ENCODE measurements at regions not wholly inside any gene's neighbourhood (a gene's known extent, or its start where the extent isn't known, plus 50 kb on each side); places are given as distances from the start of the nearest gene placed in this dataset.

GRCh38 chr6:43996618-43997344 lies 130.5 kb downstream of the MRPL14 start:
- Histone ChIP-seq H3K36me3 (ENCODE audit: control insufficient read depth in 2 of 2, extremely low read depth in 1 of 2, insufficient read depth in 2 of 2, low read length in 2 of 2) (no peaks in the 10 kb centered on the region), H3K79me2 (ENCODE audit: control insufficient read depth, insufficient read depth, low read length) (no peaks in the 10 kb centered on the region), H3K27me3 (ENCODE audit: control insufficient read depth in 2 of 2, insufficient read depth in 2 of 2, low read length in 2 of 2) (peaks cover 3 to 4% of the 10 kb centered on the region in 2 experiments), H3K4me3 (replicated peaks in 1 of 3; ENCODE audit: insufficient read depth in 1 of 3, low read depth in 1 of 3, low read length in 3 of 3) (no peak overlapping the region), H3K4me1 (ENCODE audit: control insufficient read depth, extremely low read depth, insufficient read depth, low read length) (no peaks in the 10 kb centered on the region), H3K9me3 (replicated peaks; ENCODE audit: control insufficient read depth, insufficient read depth, low read length) (no peaks in the 10 kb centered on the region), H3K4me2 (ENCODE audit: insufficient read depth, low read length) (no peak overlapping the region), H3K27ac (ENCODE audit: insufficient read depth, low read depth, low read length) (no peak overlapping the region), H3K9me1 (replicated peaks; ENCODE audit: control insufficient read depth, extremely low read depth, insufficient read depth, low read length) (no peaks in the 10 kb centered on the region), H4K20me1 (replicated peaks; ENCODE audit: control insufficient read depth, extremely low read depth, insufficient read depth, low read length) (no peaks in the 10 kb centered on the region), H3K9ac (replicated peaks; ENCODE audit: extremely low read depth, insufficient read depth, low read length) (no peak overlapping the region), H2AFZ (ENCODE audit: low read depth, low read length) (no peak overlapping the region)
- dilution Hi-C loops (cut with MboI; ENCODE audit: extremely low pct_ligation_motif_present, low sequenced_read_pairs) (no loop called here), intact Hi-C loops (cut with micrococcal nuclease) (no loop called here)
- CTCF ChIA-PET, result interaction anchor here (1.0 kb wide), 1 partner anchor 329 kb away, joined by 4 read pairs; no protein-coding TSS in a partner anchor
- no TSS peak for BruUV-seq (replicated peaks)
- FAIRE-seq, result no peak
- no peak for DNase-seq (ENCODE audit: low read depth, low spot score)
- POLR2A ChIA-PET, result no interaction called here
- TF ChIP-seq FOS (IDR thresholded peaks at IDR 0.05; ENCODE audit: borderline replicate concordance, insufficient read depth, low read length) (no peak), MYC (IDR thresholded peaks at IDR 0.05; ENCODE audit: low read depth, low read length) (no peak), JUN (IDR thresholded peaks at IDR 0.05; ENCODE audit: borderline replicate concordance, insufficient read depth, insufficient read length, low read depth) (no peak), EZH2 (IDR thresholded peaks at IDR 0.05; ENCODE audit: borderline replicate concordance, low read depth, low read length, severe bottlenecking) (no peak), GATA2 (IDR thresholded peaks at IDR 0.05; ENCODE audit: insufficient read depth, insufficient read length, low read depth, low read length) (no peak), POLR2A (IDR thresholded peaks at IDR 0.05; ENCODE audit: low read depth, low read length) (no peak), CTCF (IDR thresholded peaks at IDR 0.05; ENCODE audit: extremely low read depth in 1 of 2, insufficient read depth in 1 of 2, low read depth in 1 of 2, low read length in 2 of 2) (no peak), POLR2AphosphoS5 (IDR thresholded peaks at IDR 0.05; ENCODE audit: insufficient read depth, low read depth, low read length) (no peak)
- TF ChIP-seq, protein P1, sequence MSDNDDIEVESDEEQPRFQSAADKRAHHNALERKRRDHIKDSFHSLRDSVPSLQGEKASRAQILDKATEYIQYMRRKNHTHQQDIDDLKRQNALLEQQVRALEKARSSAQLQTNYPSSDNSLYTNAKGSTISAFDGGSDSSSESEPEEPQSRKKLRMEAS (IDR thresholded peaks at IDR 0.05; ENCODE audit: insufficient read depth, insufficient read length), result no peak

Measured in endothelial cell of umbilical vein (primary cell).